Fibroblast of lung (primary cell): ENCODE measurements at regions not wholly inside any gene's neighbourhood (a gene's known extent, or its start where the extent isn't known, plus 50 kb on each side); places are given as distances from the start of the nearest gene placed in this dataset.

Experiments
- DNase-seq, 2 donors: peaks; one replicate each; pipeline versions ENCODE4 v3.0.0 to v3.0.0-alpha.2; 2010; ENCODE audit warnings: low read depth in 2 of 2
- H2AFZ ChIP-seq: 2 replicates; pipeline ENCODE4 v1.5.1; 2012; ENCODE audit warnings: low read length, control low read depth, inconsistent platforms
- H3K27ac ChIP-seq: 2 replicates; pipeline ENCODE4 v1.5.1; 2011; ENCODE audit warnings: low read length, control low read depth; ENCODE audit not compliant: insufficient read depth
- H3K27me3 ChIP-seq: 2 replicates; pipeline ENCODE4 v1.5.1; 2011; ENCODE audit warnings: mild to moderate bottlenecking, low read length; ENCODE audit not compliant: control insufficient read depth, insufficient read depth
- H3K36me3 ChIP-seq: 2 replicates; pipeline ENCODE4 v1.5.1; 2011; ENCODE audit warnings: low read length; ENCODE audit not compliant: control insufficient read depth, insufficient read depth
- H3K4me1 ChIP-seq: 2 replicates; pipeline ENCODE4 v1.5.1; 2011; ENCODE audit warnings: low read length; ENCODE audit not compliant: control insufficient read depth, insufficient read depth; ENCODE audit errors: extremely low read depth
- H3K4me2 ChIP-seq: 2 replicates; pipeline ENCODE4 v1.5.1; 2011; ENCODE audit warnings: low read length, control low read depth; ENCODE audit not compliant: insufficient read depth; ENCODE audit errors: extremely low read depth
- H3K4me3 ChIP-seq, 4 experiments: fragments of 200-600 bp in 1 of 4; sonication (generic) in 1 of 4; replicated peaks in 1 of 4; 2 replicates each; pipeline ENCODE4 v1.5.1; 2011 to 2016; ENCODE audit warnings: low read length in 4 of 4, low read depth in 3 of 4, mild to moderate bottlenecking in 3 of 4, control low read depth in 2 of 4, inconsistent platforms in 1 of 4, mixed read lengths in 1 of 4; ENCODE audit not compliant: insufficient read depth in 1 of 4; ENCODE audit errors: control extremely low read depth in 1 of 4
- H3K79me2 ChIP-seq: 2 replicates; pipeline ENCODE4 v1.5.1; 2012; ENCODE audit warnings: mild to moderate bottlenecking, low read length, inconsistent platforms; ENCODE audit not compliant: control insufficient read depth, insufficient read depth
- H3K9ac ChIP-seq: 2 replicates; pipeline ENCODE4 v1.5.1; 2011; ENCODE audit warnings: mild to moderate bottlenecking, low read length, control low read depth; ENCODE audit not compliant: insufficient read depth
- H3K9me3 ChIP-seq: 2 replicates; pipeline ENCODE4 v1.5.1; 2012; ENCODE audit warnings: low read depth, low read length; ENCODE audit not compliant: control insufficient read depth, insufficient read depth
- H4K20me1 ChIP-seq: 2 replicates; pipeline ENCODE4 v1.5.1; 2011; ENCODE audit warnings: low read length; ENCODE audit not compliant: control insufficient read depth, insufficient read depth; ENCODE audit errors: extremely low read depth
- EZH2 ChIP-seq: IDR thresholded peaks from 2 replicates; pipeline ENCODE4 v1.5.1; 2012; ENCODE audit warnings: low read length, control low read depth, mild to moderate bottlenecking; ENCODE audit errors: missing control alignments
- TF ChIP-seq, protein P1 (sequence below), 2 donors: IDR thresholded peaks in 1 of 2; conservative IDR thresholded peaks in 1 of 2; 1 replicate in 1 of 2; 2 replicates in 1 of 2; pipeline ENCODE4 v1.5.1; 2011 to 2012; ENCODE audit warnings: low read length in 2 of 2, control low read depth in 1 of 2, inconsistent platforms in 1 of 2, low read depth in 1 of 2, mild to moderate bottlenecking in 1 of 2

DNA sequence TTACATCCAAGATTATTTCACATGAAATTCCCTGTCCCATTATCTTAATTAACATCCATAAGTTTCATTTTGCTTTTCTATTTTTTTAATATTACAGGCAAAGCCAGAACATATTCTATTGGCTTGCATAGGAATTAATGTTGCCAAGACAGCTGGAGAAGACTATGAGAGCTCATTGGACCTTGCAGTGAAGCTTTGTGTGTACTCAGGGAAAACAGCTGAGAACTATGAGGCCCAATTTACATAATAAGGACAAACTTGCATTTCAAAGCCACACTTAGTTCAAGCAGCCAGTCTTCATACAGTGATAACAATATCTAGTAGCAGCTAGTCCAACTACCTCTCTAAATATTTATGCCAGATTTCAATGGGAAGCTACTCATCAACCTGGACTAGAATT, 134.4 kb downstream of the DDX53 start:
- Histone ChIP-seq H3K9me3 (no peaks in the 10 kb centered on the region), H3K4me2 (no peak overlapping the region), H3K27me3 (no peaks in the 10 kb centered on the region), H3K4me1 (no peaks in the 10 kb centered on the region), H3K27ac (no peak overlapping the region), H2AFZ (no peak overlapping the region), H3K9ac (no peak overlapping the region), H3K36me3 (no peaks in the 10 kb centered on the region), H3K79me2 (no peaks in the 10 kb centered on the region), H4K20me1 (no peaks in the 10 kb centered on the region), H3K4me3 (no peak overlapping the region)
- no peak for DNase-seq
- no peak for TF ChIP-seq EZH2
- TF ChIP-seq, protein P1, sequence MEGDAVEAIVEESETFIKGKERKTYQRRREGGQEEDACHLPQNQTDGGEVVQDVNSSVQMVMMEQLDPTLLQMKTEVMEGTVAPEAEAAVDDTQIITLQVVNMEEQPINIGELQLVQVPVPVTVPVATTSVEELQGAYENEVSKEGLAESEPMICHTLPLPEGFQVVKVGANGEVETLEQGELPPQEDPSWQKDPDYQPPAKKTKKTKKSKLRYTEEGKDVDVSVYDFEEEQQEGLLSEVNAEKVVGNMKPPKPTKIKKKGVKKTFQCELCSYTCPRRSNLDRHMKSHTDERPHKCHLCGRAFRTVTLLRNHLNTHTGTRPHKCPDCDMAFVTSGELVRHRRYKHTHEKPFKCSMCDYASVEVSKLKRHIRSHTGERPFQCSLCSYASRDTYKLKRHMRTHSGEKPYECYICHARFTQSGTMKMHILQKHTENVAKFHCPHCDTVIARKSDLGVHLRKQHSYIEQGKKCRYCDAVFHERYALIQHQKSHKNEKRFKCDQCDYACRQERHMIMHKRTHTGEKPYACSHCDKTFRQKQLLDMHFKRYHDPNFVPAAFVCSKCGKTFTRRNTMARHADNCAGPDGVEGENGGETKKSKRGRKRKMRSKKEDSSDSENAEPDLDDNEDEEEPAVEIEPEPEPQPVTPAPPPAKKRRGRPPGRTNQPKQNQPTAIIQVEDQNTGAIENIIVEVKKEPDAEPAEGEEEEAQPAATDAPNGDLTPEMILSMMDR (conservative IDR thresholded peaks at IDR 0.05 in 1 of 2, IDR thresholded peaks at IDR 0.05 in 1 of 2; ENCODE audit: low read depth in 1 of 2, low read length in 2 of 2) = no peak

DNA sequence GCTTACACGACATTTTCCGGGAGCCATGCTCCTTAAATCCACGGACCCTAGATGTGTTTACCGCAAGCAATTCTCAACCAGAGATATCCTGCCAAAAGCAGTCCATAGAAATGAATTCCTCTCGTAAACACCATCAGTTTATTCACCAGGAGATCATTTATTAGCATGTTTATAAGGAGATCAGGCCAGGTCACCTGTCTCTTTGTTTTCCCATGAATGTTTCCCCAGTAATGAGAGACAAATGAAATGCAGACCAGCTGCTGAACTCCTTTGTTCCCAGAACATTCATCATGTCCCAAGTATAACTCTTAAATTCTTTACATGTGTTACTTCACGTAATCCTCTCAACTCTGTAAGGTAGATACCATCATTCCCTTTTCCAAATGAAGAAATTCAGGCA, 137.1 kb downstream of the DDX53 start:
- no peak for DNase-seq
- Histone ChIP-seq H3K27ac (no peak overlapping the region), H3K36me3 (no peaks in the 10 kb centered on the region), H3K9me3 (no peaks in the 10 kb centered on the region), H3K79me2 (no peaks in the 10 kb centered on the region), H3K4me2 (no peak overlapping the region), H3K27me3 (no peaks in the 10 kb centered on the region), H3K4me1 (no peaks in the 10 kb centered on the region), H2AFZ (no peak overlapping the region), H3K4me3 (no peak overlapping the region), H3K9ac (no peak overlapping the region), H4K20me1 (no peaks in the 10 kb centered on the region)
- TF ChIP-seq, protein P1 (conservative IDR thresholded peaks at IDR 0.05 in 1 of 2, IDR thresholded peaks at IDR 0.05 in 1 of 2; ENCODE audit: low read depth in 1 of 2, low read length in 2 of 2) = no peak
- no peak for TF ChIP-seq EZH2

DNA sequence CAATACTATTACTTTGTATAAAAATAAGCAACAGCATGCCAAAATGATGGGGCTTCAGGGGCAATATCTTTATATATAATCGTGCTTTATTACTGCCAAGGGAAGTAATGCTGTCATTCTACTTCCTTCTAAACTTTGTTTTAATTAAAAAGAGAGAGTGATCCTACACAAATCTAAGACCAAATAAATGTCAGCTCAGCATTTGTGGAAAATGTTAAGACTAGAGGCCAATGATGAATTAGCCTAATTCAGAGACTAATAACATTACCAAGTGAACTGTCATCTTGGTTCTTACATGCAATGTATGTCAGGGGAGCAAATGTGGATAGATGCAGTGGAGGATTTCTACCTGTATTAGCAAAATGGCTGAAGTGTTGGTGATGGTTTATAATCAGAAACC, 166.4 kb upstream of the PTCHD1 start:
- Histone ChIP-seq H3K79me2 (no peaks in the 10 kb centered on the region), H3K9me3 (no peaks in the 10 kb centered on the region), H3K9ac (no peak overlapping the region), H3K27me3 (no peaks in the 10 kb centered on the region), H3K4me2 (no peak overlapping the region), H3K4me3 (no peak overlapping the region), H3K27ac (no peak overlapping the region), H3K36me3 (no peaks in the 10 kb centered on the region), H2AFZ (no peak overlapping the region), H4K20me1 (no peaks in the 10 kb centered on the region), H3K4me1 (no peaks in the 10 kb centered on the region)
- no peak for DNase-seq
- TF ChIP-seq, protein P1 (conservative IDR thresholded peaks at IDR 0.05 in 1 of 2, IDR thresholded peaks at IDR 0.05 in 1 of 2; ENCODE audit: low read depth in 1 of 2, low read length in 2 of 2) = no peak
- TF ChIP-seq EZH2 = no peak
